ENCODE measurements at regions not wholly inside any gene's neighbourhood (a gene's known extent, or its start where the extent isn't known, plus 50 kb on each side); places are given as distances from the start of the nearest gene placed in this dataset.

DNA sequence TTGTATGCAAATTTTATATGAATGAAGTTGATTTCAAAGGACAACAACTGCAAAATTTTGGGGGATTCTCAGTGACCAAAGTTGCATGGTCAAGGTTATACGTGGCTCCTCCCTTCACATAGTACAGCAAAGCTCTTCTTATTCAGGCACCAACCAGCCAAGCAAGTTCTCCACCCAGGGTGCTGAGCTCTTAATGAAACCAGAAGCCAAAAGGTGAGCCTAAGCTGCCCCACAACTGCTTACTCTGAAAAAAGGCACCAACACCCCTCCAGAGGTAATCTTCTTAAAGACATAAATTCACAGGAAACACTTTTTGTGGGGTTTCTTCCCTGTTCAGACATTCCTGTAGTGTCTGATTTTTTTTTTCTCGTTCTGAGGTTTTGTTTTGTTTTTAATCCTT lies 106.1 kb upstream of the GMNC start:
- no peak for TF ChIP-seq CTCF (IDR thresholded peaks at IDR 0.05; ENCODE audit: extremely low read depth in 1 of 2, insufficient read depth in 1 of 2, low read depth in 1 of 2, low read length in 2 of 2)
- TF ChIP-seq MAX (IDR thresholded peaks at IDR 0.05; ENCODE audit: insufficient read depth, insufficient read length): no peak
- no peak for TF ChIP-seq POLR2A (IDR thresholded peaks at IDR 0.05; ENCODE audit: low read depth, low read length)

Measured in endothelial cell of umbilical vein (primary cell).